ENCODE measurements at regions not wholly inside any gene's neighbourhood (a gene's known extent, or its start where the extent isn't known, plus 50 kb on each side); places are given as distances from the start of the nearest gene placed in this dataset.

- Histone ChIP-seq H2BK12ac (ENCODE audit: insufficient read length, low read depth, low read length) (no peak overlapping the region), H3K9me3 (ENCODE audit: control insufficient read depth, low read depth, low read length) (no peaks in the 10 kb centered on the region), H2BK20ac (ENCODE audit: low read depth, low read length, poor library complexity, severe bottlenecking) (no peak overlapping the region), H3K23ac (ENCODE audit: insufficient read length, low read depth, low read length) (no peak overlapping the region), H2BK5ac (ENCODE audit: insufficient read length, low read length) (no peak overlapping the region), H3K4ac (ENCODE audit: low read depth, low read length) (no peak overlapping the region), H3T11ph (ENCODE audit: low read length) (no peak overlapping the region), H4K91ac (ENCODE audit: insufficient read length, low read depth, low read length) (no peak overlapping the region), H3K79me2 (ENCODE audit: insufficient read depth, low read length) (no peaks in the 10 kb centered on the region), H3K4me2 (ENCODE audit: insufficient read depth, insufficient read length, low read length) (no peak overlapping the region), H3K23me2 (ENCODE audit: insufficient read length, low read depth, low read length, poor library complexity, severe bottlenecking) (no peaks in the 10 kb centered on the region), H2AFZ (ENCODE audit: low read length) (no peak overlapping the region), H3K9ac (ENCODE audit: extremely low read depth, insufficient read length, low read length) (no peak overlapping the region), H4K20me1 (ENCODE audit: control insufficient read depth, insufficient read depth, insufficient read length) (no peaks in the 10 kb centered on the region), H3K14ac (ENCODE audit: insufficient read depth, low read length) (no peak overlapping the region), H2BK120ac (ENCODE audit: low read depth, low read length, poor library complexity, severe bottlenecking) (no peak overlapping the region), H4K5ac (ENCODE audit: insufficient read length, low read depth, low read length) (no peak overlapping the region), H3K18ac (ENCODE audit: insufficient read length, low read depth, low read length) (no peak overlapping the region), H3K27me3 (ENCODE audit: insufficient read depth, low read length) (no peaks in the 10 kb centered on the region), H3K27ac (ENCODE audit: insufficient read length, low read depth, low read length) (no peak overlapping the region), H2AK5ac (ENCODE audit: insufficient read length, low read length) (no peak overlapping the region), H3K4me1 (ENCODE audit: insufficient read depth, low read length) (no peaks in the 10 kb centered on the region), H3K79me1 (ENCODE audit: insufficient read depth, low read depth, low read length, poor library complexity, severe bottlenecking) (no peaks in the 10 kb centered on the region), H4K8ac (replicated peaks; ENCODE audit: insufficient read length, low read depth, low read length) (no peak overlapping the region), H3K56ac (ENCODE audit: insufficient read length, low read depth, low read length) (no peak overlapping the region), H2BK15ac (ENCODE audit: low read depth, low read length) (no peak overlapping the region)
- Mint-ChIP-seq H3K36me3 (ENCODE audit: insufficient read depth in 1 of 3, low read depth in 3 of 3) (peaks cover 0 to 3% (median 2%) of the 10 kb centered on the region in 3 experiments; a peak in 2 of 7 replicates), H3K4me3 (no peak overlapping the region), H3K9me3 (peaks cover 3% of the 10 kb centered on the region in 2 experiments; a peak in 3 of 5 replicates), H3K27ac (no peak overlapping the region), H3K27me3 (ENCODE audit: low read depth) (no peaks in the 10 kb centered on the region), H3K4me1 (0 out of 4 replicates have a peak, but pooled peaks cover 0 to 2% of the 10 kb centered on the region in 2 experiments)
- TF ChIP-seq, protein P1, sequence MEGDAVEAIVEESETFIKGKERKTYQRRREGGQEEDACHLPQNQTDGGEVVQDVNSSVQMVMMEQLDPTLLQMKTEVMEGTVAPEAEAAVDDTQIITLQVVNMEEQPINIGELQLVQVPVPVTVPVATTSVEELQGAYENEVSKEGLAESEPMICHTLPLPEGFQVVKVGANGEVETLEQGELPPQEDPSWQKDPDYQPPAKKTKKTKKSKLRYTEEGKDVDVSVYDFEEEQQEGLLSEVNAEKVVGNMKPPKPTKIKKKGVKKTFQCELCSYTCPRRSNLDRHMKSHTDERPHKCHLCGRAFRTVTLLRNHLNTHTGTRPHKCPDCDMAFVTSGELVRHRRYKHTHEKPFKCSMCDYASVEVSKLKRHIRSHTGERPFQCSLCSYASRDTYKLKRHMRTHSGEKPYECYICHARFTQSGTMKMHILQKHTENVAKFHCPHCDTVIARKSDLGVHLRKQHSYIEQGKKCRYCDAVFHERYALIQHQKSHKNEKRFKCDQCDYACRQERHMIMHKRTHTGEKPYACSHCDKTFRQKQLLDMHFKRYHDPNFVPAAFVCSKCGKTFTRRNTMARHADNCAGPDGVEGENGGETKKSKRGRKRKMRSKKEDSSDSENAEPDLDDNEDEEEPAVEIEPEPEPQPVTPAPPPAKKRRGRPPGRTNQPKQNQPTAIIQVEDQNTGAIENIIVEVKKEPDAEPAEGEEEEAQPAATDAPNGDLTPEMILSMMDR (conservative IDR thresholded peaks at IDR 0.05): no peak
- no peak for DNase-seq
Measured at GRCh38 chr1:55969322-55969721, 610.0 kb downstream of the PLPP3 start.

Measured in H9 (cell line).